ENCODE measurements at regions not wholly inside any gene's neighbourhood (a gene's known extent, or its start where the extent isn't known, plus 50 kb on each side); places are given as distances from the start of the nearest gene placed in this dataset.

DNA sequence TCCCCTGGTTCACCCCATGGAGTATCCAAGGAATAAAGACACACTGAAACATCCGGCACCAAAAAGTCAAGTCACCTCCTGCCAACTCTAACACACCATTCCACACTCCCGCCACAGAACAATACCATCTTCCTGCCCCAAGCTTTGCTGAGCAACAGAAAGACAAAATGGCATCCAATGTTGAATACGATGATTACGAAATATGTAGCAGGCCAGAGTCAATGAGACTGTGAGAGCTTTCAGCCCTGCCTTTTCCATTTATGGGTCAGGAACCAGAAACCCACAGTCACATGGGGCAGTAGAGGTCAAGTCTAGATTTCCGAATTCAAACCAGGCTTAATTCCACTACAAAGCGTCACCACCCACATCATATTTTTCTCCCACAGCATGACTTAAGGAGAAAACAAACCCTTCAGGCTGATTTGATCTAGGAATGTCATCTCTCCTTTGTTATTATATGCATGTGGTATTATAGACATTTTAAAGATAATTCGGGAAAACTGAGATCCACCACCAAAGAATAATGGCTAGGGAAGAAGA lies 249.8 kb downstream of the SETD4 start:
- TF ChIP-seq, protein P1, sequence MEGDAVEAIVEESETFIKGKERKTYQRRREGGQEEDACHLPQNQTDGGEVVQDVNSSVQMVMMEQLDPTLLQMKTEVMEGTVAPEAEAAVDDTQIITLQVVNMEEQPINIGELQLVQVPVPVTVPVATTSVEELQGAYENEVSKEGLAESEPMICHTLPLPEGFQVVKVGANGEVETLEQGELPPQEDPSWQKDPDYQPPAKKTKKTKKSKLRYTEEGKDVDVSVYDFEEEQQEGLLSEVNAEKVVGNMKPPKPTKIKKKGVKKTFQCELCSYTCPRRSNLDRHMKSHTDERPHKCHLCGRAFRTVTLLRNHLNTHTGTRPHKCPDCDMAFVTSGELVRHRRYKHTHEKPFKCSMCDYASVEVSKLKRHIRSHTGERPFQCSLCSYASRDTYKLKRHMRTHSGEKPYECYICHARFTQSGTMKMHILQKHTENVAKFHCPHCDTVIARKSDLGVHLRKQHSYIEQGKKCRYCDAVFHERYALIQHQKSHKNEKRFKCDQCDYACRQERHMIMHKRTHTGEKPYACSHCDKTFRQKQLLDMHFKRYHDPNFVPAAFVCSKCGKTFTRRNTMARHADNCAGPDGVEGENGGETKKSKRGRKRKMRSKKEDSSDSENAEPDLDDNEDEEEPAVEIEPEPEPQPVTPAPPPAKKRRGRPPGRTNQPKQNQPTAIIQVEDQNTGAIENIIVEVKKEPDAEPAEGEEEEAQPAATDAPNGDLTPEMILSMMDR (conservative IDR thresholded peaks at IDR 0.05; ENCODE audit: low read length), result no peak
- TF ChIP-seq EZH2phosphoT487 (IDR thresholded peaks at IDR 0.05; ENCODE audit: borderline replicate concordance), result no peak
